ENCODE measurements at regions not wholly inside any gene's neighbourhood (a gene's known extent, or its start where the extent isn't known, plus 50 kb on each side); places are given as distances from the start of the nearest gene placed in this dataset.
A peak's percentile ranks its signal among the peaks of the same experiment; 100 is the strongest.
"Not testable (repeated sequence)": the region's sequence is repeated elsewhere in the genome, so short reads cannot be mapped to it uniquely, and the experiment has no call there.

DNA sequence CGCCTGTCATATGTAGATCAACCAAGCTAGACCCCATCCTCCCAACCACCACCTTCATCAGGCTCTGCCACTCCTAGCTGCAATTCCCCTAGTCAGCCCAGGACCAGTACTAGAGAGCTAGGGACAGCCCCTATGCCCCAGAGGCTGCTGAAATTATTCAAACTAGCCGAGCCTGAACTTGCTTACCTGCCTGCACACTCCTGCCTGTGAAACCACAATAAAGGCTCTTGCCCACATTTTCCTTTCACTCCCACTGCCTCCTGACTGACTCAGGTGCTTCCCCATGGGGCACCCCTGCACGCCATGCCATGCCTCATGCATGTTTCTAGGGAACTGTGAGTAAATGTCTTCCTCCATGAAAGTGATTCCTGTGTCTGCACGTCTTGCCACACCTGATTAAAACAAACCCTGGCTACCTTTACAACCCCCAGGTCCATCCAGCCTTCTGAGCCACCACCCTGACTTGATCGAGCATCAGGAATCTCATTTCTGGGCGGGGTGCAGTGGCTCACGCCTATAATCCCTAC is 66.5 kb upstream of the IER3 start:
- intact Hi-C loops (cut with DNase I): no loop called here
- peak in 1 of 10 donors; percentile 7 for DNase-seq

DNA sequence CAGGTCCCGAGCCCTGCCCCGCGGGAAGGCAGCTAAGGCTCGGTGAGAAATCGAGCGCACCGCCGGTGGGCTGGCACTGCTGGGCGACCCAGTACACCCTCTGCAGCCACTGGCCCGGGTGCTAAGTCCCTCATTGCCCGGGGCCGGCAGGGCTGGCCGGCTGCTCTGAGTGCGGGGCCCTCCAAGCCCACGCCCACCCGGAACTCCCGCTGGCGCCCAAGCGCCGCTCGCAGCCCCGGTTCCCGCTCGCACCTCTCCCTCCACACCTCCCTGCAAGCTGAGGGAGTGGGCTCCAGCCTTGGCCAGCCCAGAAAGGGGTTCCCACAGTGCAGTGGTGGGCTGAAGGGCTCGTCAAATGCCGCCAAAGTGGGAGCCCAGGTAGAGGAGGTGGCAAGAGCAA is 63.2 kb upstream of the IER3 start:
- intact Hi-C loops (cut with DNase I): not testable (repeated sequence)
- DNase-seq: peak in 1 of 10 donors; percentile 63

DNA sequence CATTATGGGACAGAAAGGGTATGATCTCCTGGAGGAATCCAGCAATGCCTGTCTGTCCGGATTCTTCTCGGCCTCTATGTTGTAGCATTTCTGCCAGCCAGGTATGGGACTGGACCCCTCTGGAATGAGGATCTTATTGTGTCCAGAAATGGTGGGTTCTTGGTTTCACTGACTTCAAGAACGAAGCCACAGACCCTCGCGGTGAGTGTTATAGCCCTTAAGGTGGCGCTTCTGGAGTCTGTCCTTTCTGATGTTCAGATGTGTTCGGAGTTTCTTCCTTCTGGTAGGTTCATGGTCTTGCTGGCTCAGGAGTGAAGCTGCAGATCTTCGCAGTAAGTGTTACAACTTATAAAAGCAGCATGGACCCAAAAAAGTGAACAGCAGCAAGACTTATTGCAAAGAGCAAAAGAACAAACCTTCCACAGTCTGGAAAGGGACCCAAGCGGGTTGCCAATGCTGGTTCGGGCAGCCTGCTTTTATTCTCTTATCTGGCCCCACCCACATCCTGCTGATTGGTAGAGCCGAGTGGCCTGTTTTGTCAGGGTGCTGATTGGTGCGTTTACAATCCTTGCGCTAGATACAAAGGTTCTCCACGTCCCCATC is 62.3 kb upstream of the IER3 start:
- intact Hi-C loops (cut with DNase I): no loop called here
- peak in 2 of 10 donors; percentile 6 to 8 for DNase-seq

DNA sequence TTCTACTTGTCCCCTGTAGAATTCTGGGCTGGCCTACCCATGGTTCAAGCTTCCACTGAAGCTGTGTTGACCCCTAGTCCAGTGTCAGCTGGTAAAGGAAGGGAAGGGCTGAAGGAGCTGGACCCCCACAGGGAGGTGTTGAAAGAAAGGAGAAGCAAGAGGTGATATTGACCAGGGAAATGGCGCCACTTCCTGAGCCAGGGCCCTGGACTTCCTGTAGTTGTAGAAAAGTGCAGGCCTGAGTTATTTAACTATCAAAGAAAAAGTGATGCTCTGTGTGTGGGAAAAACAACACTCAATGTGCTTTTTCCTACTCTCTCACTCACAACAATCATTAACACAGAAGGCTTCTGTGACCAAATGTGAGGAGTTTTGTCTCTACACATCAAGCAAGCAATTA is 60.0 kb upstream of the IER3 start:
- peak in 2 of 10 donors; percentile 27 to 41 for DNase-seq
- intact Hi-C loops (cut with DNase I): no loop called here

DNA sequence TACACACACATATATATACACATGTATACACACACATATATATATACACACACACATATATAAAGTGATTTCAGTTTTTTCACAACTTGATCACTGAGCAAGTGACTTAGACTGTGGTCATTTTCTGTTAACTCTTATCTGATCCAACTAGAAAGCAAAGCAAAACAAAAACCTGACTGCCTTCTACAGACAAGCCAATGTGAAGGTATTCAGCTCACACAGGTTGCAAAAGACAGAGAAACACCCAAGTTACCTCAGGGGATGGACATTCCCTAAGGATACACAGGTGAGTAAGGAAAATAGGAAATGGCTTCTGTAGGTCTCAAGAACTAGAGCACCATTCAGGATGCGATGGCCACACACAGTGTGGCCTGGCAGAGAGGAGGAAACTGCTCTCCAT is 58.4 kb upstream of the IER3 start:
- intact Hi-C loops (cut with DNase I): no loop called here
- DNase-seq: peak in 1 of 10 donors; percentile 8

DNA sequence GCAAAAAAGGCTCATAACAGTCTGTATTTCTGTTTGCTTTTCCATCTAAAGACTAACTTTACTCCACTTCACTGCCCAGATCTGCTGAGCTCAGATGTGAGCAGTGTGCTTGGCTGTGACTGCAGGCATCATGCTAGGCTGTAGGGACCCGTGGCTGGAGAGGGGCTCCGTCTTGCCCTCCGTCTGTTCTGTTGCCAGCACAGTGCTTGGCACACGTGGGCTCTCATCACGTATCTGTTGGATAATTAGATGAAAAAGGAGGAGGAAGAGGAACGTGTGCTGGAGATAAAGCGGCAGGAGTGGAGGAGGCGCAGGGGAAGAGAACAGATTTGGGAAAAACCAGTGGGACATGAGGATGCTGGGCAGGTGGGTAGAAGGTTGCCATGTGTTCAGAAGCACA is 57.6 kb upstream of the IER3 start:
- peak in 2 of 10 donors; percentile 22 to 55 for DNase-seq
- intact Hi-C loops (cut with DNase I): no loop called here

DNA sequence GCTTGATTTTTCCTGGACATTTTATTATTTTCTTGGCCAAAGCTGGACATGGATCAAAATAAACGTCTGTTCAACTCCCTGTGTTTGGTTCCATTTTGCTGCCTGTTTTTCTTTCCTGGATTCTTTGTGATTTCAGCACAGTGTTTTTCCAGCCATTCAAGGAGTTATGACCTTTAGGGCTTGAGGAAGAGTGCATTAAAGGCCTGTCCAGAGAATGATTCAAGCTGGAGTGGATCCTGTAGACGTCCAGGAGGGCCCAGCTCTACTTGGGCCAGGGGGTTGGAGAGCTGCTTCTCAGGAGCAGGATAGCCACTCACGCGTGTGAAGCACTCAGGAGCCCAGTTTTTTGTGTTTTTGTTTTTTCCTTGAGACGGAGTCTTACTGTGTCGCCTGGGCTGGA is 56.5 kb upstream of the IER3 start:
- intact Hi-C loops (cut with DNase I): no loop called here
- peak in 2 of 10 donors; percentile 6 to 24 for DNase-seq

- peak in 1 of 10 donors; percentile 10 for DNase-seq
- intact Hi-C loops (cut with DNase I): no loop called here
These were observed 54.9 kb upstream of the IER3 start for GRCh38 chr6:30799210-30799609.

- intact Hi-C loops (cut with DNase I): no loop called here
- no peak for DNase-seq
These were observed 54.1 kb upstream of the IER3 start for GRCh38 chr6:30798494-30798893.

DNA sequence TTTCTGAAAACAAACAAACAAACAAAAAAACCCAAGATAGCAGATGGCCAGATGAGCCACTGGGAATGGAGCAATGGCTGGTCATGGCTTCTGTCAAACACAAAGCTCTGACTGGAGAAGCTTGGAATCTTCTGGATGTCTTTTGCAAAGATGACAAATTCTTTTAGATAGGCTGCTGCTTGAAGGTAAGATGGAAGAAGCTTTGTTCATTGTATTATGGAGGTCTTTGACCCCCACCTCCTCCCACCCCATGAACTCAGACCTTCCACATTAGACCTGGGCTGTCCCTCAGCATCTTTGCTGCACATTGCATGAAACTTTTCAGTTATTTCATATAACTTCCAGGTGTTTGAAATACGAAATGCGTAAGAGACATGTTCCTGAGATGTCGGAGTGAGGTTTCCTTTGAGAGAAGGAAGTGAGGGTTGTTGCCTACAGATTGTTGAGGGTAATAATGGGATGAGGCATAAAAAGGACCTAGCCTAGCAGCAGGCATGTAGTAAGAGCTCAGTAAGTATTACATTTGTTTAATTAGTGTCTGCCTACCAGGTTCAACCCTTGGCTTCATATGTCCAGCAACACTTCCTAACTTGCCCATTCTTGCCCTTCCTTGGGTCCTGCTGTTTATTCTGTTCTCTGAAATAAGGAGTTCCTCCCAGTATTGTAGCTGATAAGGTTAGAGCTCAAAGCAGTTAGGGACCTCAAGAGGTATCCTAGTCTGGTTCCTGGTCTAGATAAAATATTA is 51.4 kb upstream of the IER3 start:
- intact Hi-C loops (cut with DNase I): no loop called here
- peak in 1 of 10 donors; percentile 4 for DNase-seq

Data from posterior cingulate gyrus (tissue), 11 donors.